Heart left ventricle (tissue), 13 donors: ENCODE measurements at regions not wholly inside any gene's neighbourhood (a gene's known extent, or its start where the extent isn't known, plus 50 kb on each side); places are given as distances from the start of the nearest gene placed in this dataset.

Experiments used
- POLR2A ChIP-seq, 2 donors: fragments of 450-650 bp; IDR thresholded peaks; one replicate each; pipeline ENCODE4 v1.6.1; 2017; ENCODE audit warnings: antibody characterized with exemption in 2 of 2, mild to moderate bottlenecking in 2 of 2, moderate library complexity in 2 of 2
- TF ChIP-seq, protein P1 (sequence below), 12 donors: fragments of 200-600 bp; sonication (generic) in 4 of 12; IDR thresholded peaks; one replicate each; pipeline versions ENCODE4 v1.5.0 to v1.8.0; 2018 to 2022; ENCODE audit warnings: antibody characterized with exemption in 12 of 12, mild to moderate bottlenecking in 5 of 12
- donor health status: ischemic (EF 13 %, LVEDD 7.1; RV severe dilation, severe dysfunction).
- donor health status: DM: no; HTN: yes; CAD: no.
- donor health status: DM: no; HTN: no; CAD: no.
- donor health status: ischemic (EF 25% LVEDD 6.9; RV normal size, moderate dysfunction).
- donor health status: ischemic (EF 25% LVEDD 5.7; RV mildly dilated, moderate dysfunction).
- donor health status: ischemic (EF 35%, LVEDD 5.7; RV mildly dilated, moderate dysfunction).
- donor health status: nonischemic (EF 11% LVEDD 7.7; RV severe dilation, severe dysfunction).
- donor health status: DM: yes; HTN: yes; CAD: no.
- donor health status: PGD.
- donor health status: ischemic (EF 29% LVEDD 5.4; RV normal size, mild dysfunction).
- donor health status: nonischemic (EF 23%, LVEDD 6.1; RV moderate dilation, normal function).

DNA sequence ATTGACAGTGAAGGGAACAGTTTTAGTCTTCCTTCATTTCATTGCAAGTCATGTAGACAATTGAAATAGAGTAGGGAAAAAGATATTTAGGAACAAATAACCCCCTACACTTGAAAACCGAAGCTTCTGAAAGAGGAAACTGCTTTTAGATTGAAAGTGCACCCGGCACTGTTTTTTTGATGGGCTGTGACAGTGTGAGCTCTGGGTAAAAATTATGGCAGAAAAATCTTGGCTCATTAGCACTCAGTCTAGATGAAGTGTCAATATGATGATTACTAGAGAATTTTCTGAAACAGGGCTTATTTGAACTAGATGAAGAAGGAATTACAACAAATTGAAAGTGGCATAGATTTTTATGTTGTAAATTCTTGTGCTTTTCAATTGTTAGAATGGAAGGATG lies 1132.4 kb downstream of the RAPGEF2 start:
- TF ChIP-seq, protein P1, sequence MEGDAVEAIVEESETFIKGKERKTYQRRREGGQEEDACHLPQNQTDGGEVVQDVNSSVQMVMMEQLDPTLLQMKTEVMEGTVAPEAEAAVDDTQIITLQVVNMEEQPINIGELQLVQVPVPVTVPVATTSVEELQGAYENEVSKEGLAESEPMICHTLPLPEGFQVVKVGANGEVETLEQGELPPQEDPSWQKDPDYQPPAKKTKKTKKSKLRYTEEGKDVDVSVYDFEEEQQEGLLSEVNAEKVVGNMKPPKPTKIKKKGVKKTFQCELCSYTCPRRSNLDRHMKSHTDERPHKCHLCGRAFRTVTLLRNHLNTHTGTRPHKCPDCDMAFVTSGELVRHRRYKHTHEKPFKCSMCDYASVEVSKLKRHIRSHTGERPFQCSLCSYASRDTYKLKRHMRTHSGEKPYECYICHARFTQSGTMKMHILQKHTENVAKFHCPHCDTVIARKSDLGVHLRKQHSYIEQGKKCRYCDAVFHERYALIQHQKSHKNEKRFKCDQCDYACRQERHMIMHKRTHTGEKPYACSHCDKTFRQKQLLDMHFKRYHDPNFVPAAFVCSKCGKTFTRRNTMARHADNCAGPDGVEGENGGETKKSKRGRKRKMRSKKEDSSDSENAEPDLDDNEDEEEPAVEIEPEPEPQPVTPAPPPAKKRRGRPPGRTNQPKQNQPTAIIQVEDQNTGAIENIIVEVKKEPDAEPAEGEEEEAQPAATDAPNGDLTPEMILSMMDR (IDR thresholded peaks at IDR 0.05), result no peak
- no peak for TF ChIP-seq POLR2A (IDR thresholded peaks at IDR 0.05)
